Fibroblast of skin of scalp (primary cell): ENCODE measurements at regions not wholly inside any gene's neighbourhood (a gene's known extent, or its start where the extent isn't known, plus 50 kb on each side); places are given as distances from the start of the nearest gene placed in this dataset.
A peak's percentile ranks its signal among the peaks of the same experiment; 100 is the strongest.

Source experiments
- DNase-seq: peaks from one replicate; pipeline ENCODE4 v3.0.0-alpha.2; 2013

- DNase-seq = no peak
These were observed 583.6 kb upstream of the MGMT start for GRCh38 chr10:128883231-128884032.

GRCh38 chr10:128884033-128884425 is 583.0 kb upstream of the MGMT start:
- DNase-seq = no peak

DNA sequence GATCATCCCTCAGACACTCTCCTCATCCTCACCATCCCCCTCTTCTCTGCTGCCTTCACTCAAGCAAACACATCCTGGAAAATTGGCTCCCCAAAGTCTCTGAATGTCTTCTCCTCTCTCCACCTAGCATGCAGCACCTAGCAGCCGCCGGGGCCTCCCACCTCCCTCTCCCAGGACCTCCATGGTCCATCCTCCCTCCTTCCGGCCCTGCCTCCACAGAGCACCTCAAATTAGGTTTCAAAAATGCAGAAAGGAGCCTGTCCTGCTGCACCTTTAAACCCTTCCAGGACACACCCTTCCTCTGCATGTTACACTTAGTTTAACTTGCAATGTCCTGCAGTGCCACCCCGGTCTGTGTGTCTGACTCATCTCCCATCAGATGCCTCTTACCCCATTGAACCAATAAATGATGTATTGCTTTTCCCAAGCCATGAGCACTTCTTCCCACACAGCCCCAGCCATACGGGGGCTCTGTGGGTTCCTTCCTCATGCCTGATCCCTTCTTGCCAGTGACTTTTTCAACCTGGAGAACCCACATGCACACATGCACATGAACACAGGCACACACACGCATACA is 582.5 kb upstream of the MGMT start:
- no peak for DNase-seq

- no peak for DNase-seq
These were observed 581.2 kb upstream of the MGMT start for GRCh38 chr10:128885573-128886555.

DNA sequence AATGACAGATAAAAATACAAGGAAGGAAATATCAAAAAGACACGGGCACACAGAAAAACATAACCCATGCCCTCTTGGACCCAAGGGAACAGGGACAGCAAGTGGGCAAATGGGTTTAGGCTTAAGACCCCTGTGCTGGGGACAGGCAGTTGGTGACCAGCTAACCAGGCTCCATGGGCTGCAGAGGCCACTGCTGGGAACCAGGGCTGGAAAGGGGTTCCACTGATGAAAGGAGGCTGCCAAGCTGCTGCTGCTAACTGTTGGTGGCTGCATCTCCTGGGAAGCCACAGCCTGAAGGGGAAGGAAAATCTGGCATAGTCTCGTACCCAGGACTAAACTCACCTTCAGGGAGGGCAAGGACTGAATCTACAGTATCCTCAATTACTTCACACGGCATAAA is 579.2 kb upstream of the MGMT start:
- DNase-seq = no peak

GRCh38 chr10:128892005-128892404 is 575.0 kb upstream of the MGMT start:
- no peak for DNase-seq

GRCh38 chr10:128894641-128895040 is 572.4 kb upstream of the MGMT start:
- no peak for DNase-seq

DNA sequence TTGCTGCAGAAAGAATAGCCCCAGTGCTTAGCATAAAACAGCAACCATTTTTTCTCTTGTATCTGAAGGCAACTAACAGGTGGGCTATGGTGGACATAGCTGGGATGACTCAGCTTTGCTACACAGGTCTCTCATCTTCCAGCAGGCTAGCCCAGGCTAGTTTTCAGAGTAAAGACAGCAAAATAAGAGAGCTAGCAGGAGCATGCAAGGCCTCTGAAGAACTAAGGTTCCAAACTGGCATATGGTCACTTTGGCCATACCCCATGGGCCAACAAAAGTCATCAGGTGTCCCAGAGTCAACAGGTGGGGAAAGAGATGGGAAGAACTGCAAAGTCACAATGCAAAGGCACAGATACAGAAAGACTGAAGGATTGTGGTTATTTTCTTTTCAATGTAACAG is 571.6 kb upstream of the MGMT start:
- no peak for DNase-seq

DNA sequence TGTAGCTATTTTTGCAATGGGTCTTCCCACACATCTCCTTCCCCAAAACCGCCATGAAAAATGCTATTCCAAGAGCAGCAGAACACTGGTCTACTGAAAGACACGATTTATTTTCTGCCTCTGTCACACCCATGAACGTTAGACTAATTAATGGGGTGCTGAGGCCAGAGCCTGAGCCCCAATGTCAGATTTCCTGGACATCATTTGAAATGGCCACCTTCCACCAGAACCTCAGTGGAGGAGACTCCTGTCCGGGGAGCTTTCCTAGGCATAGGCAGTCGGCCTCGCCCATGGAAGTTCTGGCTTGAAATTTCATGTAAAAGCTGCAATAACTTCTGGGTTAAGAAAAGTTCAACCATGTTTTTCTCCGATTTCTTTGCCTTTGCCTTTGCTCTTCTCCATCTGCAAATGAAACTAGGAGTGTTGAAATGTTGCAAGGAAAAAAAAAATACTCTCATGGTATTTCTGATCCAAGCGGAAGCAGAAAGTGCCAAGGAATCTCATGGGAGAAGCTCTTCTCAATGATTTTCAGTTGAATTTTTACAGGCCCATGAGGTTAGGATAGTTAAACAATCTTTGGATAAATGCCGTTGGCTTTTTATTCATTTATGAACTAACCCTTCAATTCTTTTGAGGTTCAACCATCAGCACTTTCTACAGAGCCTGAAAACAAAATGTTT is 570.8 kb upstream of the MGMT start:
- DNase-seq = peak; percentile 4

DNA sequence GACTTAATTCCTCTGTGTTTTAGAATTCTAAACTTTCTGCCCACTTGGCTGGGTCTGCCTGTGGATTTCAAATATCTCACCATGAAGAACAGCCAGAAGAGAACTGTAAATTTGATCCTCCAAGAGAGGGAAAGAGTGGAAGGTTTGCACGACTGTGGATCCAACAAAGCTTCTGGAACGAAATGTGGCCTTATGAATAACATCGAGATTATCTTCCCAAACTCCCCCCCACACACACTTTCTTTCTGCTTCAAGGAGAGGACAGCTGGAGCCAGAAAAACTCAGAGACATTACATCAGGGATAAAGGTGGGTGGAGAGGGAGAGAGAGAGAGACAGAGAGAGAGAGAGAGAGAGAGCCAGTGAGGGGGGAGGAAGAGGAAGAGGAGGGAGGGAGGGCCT is 570.1 kb upstream of the MGMT start:
- no peak for DNase-seq

DNA sequence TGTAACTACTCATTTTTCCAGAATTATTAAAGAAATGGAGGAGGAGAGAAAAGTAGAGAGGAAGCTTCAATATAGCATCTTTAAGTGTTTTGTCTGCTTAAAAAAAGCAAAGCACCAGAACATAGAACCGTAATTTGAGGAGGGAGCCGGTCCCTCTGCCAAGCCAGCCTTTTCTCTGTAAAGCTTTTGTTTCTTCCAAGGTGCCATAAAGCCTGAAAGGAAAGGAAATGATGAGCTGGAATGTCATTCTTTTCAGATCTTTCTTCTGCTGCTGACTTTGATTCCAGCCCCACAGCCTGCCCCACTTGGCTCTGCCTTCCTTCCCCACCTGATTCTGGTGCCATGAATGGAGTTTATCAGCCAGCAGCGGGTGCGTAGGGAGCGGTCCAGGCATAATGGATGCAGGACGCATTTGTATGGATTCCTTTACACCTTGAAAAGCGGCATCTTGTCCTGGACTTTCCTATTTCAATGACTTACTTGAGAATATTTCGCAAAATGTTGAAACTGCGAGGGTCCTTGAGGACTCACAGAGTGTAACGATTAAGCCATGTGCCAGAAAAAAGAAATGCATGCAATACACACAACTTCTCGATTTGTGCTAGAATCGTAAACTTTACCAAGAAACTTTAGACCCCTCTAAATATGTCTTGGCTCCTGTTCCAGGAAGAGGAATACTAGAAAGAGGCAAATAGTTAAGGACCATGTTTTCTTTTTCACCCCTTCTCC is 569.5 kb upstream of the MGMT start:
- no peak for DNase-seq

DNA sequence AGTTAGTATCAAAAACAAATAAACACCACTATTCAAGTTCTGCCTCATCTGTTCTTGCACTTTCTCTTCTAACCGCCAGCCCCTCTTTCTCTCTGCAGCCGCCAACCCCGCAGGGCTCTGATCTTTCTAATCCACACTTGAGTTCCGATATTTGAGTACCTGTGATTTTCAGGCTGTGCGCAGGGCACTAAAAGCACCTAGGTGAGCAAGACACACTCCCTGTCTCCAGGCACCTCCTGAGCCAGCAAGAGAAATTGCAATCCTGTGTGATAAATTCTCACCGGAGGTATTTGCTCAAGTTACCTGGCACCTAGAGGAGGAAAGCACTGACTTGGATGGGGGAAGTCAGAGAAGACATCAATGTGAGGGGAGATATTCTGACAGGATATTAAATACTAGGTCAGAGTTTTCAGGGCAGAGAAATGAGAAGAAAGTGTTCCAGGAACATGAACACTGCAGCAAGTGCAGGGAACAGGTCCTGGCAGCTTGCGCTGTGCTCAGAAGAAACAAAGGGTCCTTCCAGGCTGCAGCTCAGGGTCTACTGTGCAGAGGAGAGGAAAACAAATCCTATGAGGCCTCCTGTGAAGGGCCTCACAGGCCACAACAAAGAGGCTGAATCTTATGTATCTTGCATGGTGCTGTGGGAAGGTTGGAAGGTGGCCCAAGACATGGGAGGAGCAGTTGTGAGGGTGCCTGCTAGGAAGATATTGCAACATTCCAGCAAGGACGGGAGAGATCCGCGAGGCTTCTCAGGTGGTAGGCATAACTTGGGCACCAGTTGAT is 568.7 kb upstream of the MGMT start:
- DNase-seq = no peak

DNA sequence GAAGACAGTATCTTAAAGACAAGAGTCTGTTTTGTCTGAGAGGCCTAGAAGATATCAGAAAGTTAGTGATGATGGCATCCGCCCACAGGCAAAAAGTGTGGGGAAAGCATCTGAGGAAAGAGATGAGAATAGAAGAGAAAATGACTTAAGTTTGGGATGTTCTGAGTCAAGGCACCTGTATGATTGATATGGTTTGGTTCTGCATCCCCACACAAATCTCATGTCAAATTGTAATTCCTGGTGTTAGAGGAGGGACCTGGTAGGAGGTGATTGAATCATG is 568.2 kb upstream of the MGMT start:
- no peak for DNase-seq

GRCh38 chr10:128900456-128900855 is 566.6 kb upstream of the MGMT start:
- no peak for DNase-seq

- DNase-seq = no peak
These were observed 565.8 kb upstream of the MGMT start for GRCh38 chr10:128901236-128901635.

- no peak for DNase-seq
These were observed 564.9 kb upstream of the MGMT start for GRCh38 chr10:128902031-128902710.

DNA sequence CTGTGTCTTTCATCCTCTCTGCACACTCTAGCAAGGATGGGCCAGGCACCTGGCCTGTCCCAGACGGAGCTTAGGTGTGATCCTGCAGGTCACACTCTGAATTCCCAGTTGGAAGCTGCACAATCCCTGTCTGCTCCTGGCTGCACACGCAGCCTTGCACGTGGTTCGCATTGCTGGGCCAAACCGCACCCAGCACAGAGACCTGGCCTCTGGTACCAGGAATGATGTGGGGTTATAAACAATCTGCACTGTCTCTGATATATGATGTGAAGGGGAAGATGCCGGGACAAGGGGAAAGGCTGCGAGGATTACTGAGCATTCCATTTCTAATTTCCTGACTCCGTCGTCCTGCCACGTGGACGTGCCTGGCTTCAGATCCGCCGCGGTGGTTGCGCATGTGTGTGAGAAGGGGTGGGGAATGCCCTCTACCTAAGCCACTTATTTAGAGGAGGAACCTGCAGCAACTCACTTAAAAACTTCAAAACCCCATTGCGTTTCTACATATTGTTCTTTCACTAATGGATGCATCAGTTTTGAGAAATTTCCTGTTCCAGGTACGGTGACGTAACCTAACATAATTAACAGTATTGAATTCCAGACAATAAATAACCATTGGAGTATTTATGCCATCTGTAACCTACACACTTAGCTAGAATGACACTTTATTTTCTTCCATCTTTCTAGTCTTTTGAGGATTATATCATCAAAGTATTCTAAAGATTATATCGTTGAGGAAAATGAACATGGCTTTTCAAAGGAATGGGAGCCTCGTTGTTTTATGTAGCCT is 559.7 kb upstream of the MGMT start:
- DNase-seq = no peak

GRCh38 chr10:128908099-128908498 is 558.9 kb upstream of the MGMT start:
- no peak for DNase-seq

DNA sequence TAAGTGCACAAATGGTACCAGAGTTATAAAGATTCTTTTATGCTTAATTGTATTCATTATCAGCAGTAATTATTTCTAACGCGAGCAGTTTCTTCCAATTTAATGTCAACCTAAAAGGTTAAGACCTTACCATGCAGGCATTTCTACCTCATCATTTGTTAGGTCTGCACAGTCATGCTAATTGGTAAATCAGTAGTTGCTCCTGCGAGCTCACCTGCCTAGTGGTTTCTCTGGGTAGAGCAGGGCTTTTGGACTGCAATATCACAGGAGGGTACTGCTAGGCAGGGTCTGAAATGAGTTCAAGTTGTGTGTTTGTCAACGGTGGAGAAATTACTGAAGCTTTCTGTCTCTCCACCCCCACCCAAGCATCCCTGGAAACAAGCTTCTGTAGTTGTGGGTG is 558.5 kb upstream of the MGMT start:
- DNase-seq = no peak
